Central memory CD4-positive, alpha-beta T cell (primary cell): ENCODE measurements at regions not wholly inside any gene's neighbourhood (a gene's known extent, or its start where the extent isn't known, plus 50 kb on each side); places are given as distances from the start of the nearest gene placed in this dataset.
"Not testable (repeated sequence)": the region's sequence is repeated elsewhere in the genome, so short reads cannot be mapped to it uniquely, and the experiment has no call there.

Source experiments
- DNase-seq: peaks from one replicate; pipeline ENCODE4 v3.0.0; 2022

DNA sequence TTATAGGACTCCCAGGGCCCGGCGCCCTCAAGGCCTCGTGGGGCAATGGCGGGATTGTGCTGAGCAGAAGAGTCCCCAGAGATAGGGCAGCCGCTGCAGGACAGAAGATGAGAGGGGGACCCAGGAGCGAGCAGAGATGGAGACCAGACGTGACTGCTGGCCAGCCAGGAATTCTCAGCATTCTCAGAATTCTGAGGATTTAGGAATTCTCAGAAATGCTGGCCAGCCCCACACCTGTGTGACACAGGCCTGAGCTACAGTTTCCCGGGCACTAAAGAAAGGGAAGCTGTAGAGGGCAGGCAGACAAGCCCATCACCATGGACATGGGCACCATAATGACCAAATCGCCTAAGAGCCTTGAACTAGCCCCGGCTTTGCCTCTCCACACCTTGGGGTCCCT lies 186.2 kb upstream of the CDH4 start:
- no peak for DNase-seq

- DNase-seq: no peak
Observed at GRCh38 chr20:61066526-61066925, 185.5 kb upstream of the CDH4 start.

- DNase-seq: no peak
Observed at GRCh38 chr20:61067221-61067620, 184.8 kb upstream of the CDH4 start.

GRCh38 chr20:61072398-61072797 lies 179.7 kb upstream of the CDH4 start:
- DNase-seq: no peak

GRCh38 chr20:61073376-61073775 lies 178.7 kb upstream of the CDH4 start:
- DNase-seq: no peak

GRCh38 chr20:61082720-61083119 lies 169.3 kb upstream of the CDH4 start:
- no peak for DNase-seq

- DNase-seq: no peak
Observed at GRCh38 chr20:61083431-61083830, 168.6 kb upstream of the CDH4 start.

GRCh38 chr20:61086031-61086430 lies 166.0 kb upstream of the CDH4 start:
- DNase-seq: no peak

- DNase-seq: no peak
Observed at GRCh38 chr20:61090541-61090940, 161.5 kb upstream of the CDH4 start.

DNA sequence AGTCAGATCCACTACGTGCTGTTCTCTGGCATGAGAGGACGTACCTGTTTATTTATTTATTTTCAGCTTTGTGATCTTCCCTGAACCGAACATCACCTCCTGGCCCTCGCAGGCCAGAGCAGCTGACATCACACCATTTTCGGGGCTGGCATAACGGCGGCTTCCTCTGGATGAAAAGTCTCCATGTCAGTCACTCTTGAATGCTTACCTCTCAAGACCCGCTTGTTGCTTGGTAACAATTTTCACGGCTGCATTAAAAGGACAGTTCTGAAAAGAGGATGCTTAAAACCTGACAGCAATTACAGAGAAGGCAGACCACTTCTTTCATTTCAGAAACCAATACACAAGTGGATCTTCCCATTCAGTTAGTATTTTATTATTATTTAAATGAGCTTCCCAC lies 159.8 kb upstream of the CDH4 start:
- DNase-seq: no peak

- DNase-seq: no peak
Observed at GRCh38 chr20:61094581-61094980, 157.5 kb upstream of the CDH4 start.

- no peak for DNase-seq
Observed at GRCh38 chr20:61096463-61096862, 155.6 kb upstream of the CDH4 start.

DNA sequence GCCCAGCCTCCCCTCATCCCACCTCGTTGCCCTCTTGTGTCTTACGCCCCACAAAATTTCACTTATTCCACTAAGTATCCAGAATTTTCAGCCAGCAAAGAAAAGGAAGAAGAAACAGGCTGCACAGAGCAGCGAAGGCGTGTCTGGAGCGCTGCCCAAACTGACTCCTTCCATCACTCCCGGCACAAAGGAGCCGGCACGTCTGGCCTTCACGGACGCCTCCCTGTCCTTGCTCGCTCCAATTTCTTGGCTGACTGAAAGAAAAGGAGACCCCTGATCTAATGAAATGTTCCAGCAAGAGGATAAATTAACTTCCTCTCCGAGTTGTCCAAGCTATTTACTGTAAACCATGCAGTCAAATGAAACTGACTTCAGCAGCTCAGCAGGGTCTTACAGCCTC lies 152.3 kb upstream of the CDH4 start:
- DNase-seq: no peak

DNA sequence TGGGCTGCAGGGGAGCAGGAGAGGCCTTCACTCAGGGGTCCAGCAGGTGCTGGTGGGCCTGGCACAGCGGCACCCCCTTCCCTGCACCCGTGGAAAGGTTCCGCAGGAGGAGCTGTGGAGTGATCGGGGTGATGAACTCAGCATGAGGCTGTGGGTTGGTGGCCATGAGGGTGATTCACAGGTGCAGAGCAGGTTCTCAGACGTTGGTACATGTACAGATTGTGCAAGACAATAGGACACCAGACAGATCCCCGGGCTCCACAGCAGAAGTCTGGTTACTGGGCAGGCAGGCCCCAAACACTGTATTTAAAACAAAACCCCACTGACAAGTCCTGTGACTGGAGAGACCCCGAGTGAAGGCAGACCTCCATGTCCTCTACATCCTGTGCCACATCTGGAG lies 151.6 kb upstream of the CDH4 start:
- no peak for DNase-seq

GRCh38 chr20:61101321-61101720 lies 150.7 kb upstream of the CDH4 start:
- not testable (repeated sequence) for DNase-seq

DNA sequence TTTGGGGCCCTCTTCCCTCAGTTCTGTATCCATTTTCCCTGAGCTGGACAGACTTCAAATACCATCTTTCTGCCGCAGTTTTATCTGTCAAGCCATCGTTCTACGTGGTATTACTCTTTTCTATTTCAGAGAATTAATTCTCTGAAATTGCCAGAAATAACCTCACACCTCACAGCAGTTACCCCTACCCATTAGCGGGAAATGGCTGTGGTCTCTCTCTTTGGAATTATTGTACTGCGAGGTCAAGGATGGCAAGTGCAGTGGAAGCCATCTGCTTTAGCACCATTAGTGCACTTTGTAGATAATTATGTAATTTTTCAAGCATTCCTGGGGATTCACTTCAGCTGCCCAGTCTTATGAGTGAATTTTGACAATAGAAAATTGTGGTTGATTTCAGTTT lies 147.8 kb upstream of the CDH4 start:
- DNase-seq: no peak

DNA sequence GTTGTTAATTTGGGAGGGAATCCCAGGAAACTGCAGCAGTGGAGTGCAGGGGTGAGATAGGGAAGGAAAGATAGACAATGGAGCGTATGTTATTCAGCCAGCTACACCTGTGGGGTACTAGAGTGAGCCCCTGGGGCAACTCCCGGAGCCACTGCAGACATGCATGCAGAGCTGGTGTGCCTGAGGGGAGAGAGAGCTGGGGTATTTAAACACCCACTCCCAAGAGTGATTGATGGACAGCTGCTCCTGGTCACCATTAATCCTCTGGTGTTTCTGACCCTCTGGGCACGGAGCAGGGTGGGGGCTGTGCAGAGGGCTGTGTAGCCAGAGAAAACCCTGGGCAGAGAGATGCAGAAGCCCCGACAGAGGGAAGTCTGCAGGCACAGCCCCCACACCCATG lies 146.7 kb upstream of the CDH4 start:
- DNase-seq: no peak

DNA sequence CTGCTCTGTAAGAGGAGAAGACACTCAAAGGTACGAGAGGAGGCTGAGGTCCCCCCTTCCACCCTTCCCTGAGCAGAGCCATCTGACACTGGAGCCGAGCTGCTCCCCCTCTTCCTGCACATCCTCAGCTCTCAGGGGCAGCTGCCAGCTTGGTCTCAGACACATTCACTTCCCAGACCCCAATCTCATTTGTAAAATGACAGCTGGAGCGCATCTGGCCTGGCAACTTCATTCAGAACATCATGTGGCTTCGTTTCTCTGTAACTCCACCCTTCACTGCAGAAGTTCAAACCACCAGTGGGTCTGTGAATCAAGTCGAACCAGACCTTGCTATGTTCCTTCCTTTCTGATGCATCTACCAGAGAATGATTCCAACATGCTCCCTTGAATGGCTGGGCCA lies 145.6 kb upstream of the CDH4 start:
- no peak for DNase-seq

- no peak for DNase-seq
Observed at GRCh38 chr20:61109221-61109805, 142.7 kb upstream of the CDH4 start.

DNA sequence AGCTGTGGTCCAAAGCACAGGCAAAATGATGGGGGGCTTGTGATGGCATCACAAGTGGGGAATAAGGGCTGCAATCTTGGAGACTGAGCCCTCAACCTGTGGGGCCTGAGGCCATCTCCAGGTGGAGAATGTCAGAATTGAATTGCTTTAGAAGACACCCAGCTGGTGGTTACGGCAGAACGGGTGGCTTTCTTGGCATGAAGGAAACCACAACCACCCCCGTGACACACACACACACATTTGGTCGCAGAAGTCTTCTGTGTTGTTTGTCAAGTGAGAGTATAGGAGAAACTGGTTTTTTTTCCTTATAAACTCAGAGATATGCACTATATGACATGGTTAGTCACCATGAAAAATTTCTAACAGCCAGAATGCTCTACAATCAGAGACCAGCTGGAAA lies 139.5 kb upstream of the CDH4 start:
- DNase-seq: no peak

GRCh38 chr20:61113731-61114130 lies 138.3 kb upstream of the CDH4 start:
- DNase-seq: no peak

GRCh38 chr20:61114493-61115175 lies 137.4 kb upstream of the CDH4 start:
- no peak for DNase-seq

GRCh38 chr20:61115364-61116065 lies 136.5 kb upstream of the CDH4 start:
- no peak for DNase-seq

GRCh38 chr20:61117725-61118124 lies 134.3 kb upstream of the CDH4 start:
- no peak for DNase-seq
